RWPE2 (cell line): ENCODE measurements at regions not wholly inside any gene's neighbourhood (a gene's known extent, or its start where the extent isn't known, plus 50 kb on each side); places are given as distances from the start of the nearest gene placed in this dataset.

Experiments used
- ATAC-seq: fragments of 200-7000 bp; cut with Tn5 transposase; 3 replicates; pipeline ENCODE4 v1.9.1; 2021; ENCODE audit warnings: low read depth
- DNase-seq: peaks from one replicate; pipeline ENCODE4 v3.0.0-alpha.2; 2020; ENCODE audit warnings: low spot score
- H3K27ac ChIP-seq: fragments of 450-650 bp; 2 replicates; pipeline ENCODE4 v1.5.1; 2017; ENCODE audit warnings: mild to moderate bottlenecking; ENCODE audit not compliant: poor library complexity, severe bottlenecking
- H3K27me3 ChIP-seq: fragments of 250-450 bp; sonication (Bioruptor Pico); 2 replicates; pipeline ENCODE4 v1.5.1; 2021; ENCODE audit warnings: mild to moderate bottlenecking, moderate library complexity; ENCODE audit not compliant: insufficient read depth, poor library complexity, severe bottlenecking
- H3K36me3 ChIP-seq: fragments of 250-450 bp; sonication (Bioruptor Pico); 2 replicates; pipeline ENCODE4 v1.5.1; 2020; ENCODE audit warnings: low read depth, mild to moderate bottlenecking, moderate library complexity
- H3K4me1 ChIP-seq: fragments of 250-450 bp; sonication (Bioruptor Pico); 2 replicates; pipeline ENCODE4 v1.5.1; 2021; ENCODE audit warnings: mild to moderate bottlenecking, moderate library complexity; ENCODE audit not compliant: insufficient read depth, poor library complexity, severe bottlenecking
- H3K4me3 ChIP-seq: fragments of 250-450 bp; sonication (Bioruptor Pico); 2 replicates; pipeline ENCODE4 v1.5.1; 2021; ENCODE audit warnings: mild to moderate bottlenecking, moderate library complexity; ENCODE audit not compliant: severe bottlenecking
- H3K9me3 ChIP-seq: fragments of 250-450 bp; sonication (Bioruptor Pico); 2 replicates; pipeline ENCODE4 v1.5.1; 2021; ENCODE audit warnings: mild to moderate bottlenecking, moderate library complexity; ENCODE audit not compliant: severe bottlenecking
- CTCF ChIP-seq: fragments of 450-650 bp; IDR thresholded peaks from one replicate; pipeline ENCODE4 v1.5.1; 2017; ENCODE audit warnings: mild to moderate bottlenecking, moderate library complexity; ENCODE audit not compliant: poor library complexity, severe bottlenecking

GRCh38 chr22:25447067-25447685, 117.3 kb upstream of the GRK3 start:
- peaks cover 9% of the 10 kb centered on the region for H3K36me3 ChIP-seq
- DNase-seq, result no peak

GRCh38 chr22:25447686-25448434, 116.6 kb upstream of the GRK3 start:
- no peaks in the 10 kb centered on the region for H3K27me3 ChIP-seq
- no peaks in the 10 kb centered on the region for H3K4me1 ChIP-seq
- peak; percentile 93 for TF ChIP-seq CTCF
- ATAC-seq (peak; percentile 87), DNase-seq (peak; percentile 79)
- H3K27ac ChIP-seq, result peak overlapping the region; percentile 36
- peaks cover 9% of the 10 kb centered on the region for H3K36me3 ChIP-seq
- H3K9me3 ChIP-seq, result no peaks in the 10 kb centered on the region
- peak overlapping the region; percentile 81 for H3K4me3 ChIP-seq

More at GRCh38 chr22:25447067-25447685, 117.3 kb upstream of the GRK3 start:
- Histone ChIP-seq H3K4me3 (no peak overlapping the region), H3K4me1 (no peaks in the 10 kb centered on the region), H3K27ac (no peak overlapping the region), H3K9me3 (no peaks in the 10 kb centered on the region), H3K27me3 (no peaks in the 10 kb centered on the region)
- no peak for TF ChIP-seq CTCF
- ATAC-seq, result no peak

GRCh38 chr22:25448435-25449051, 115.9 kb upstream of the GRK3 start:
- H3K27me3 ChIP-seq, result no peaks in the 10 kb centered on the region
- H3K27ac ChIP-seq, result peak overlapping the region; percentile 36
- H3K9me3 ChIP-seq, result no peaks in the 10 kb centered on the region
- peaks cover 12% of the 10 kb centered on the region for H3K36me3 ChIP-seq
- H3K4me3 ChIP-seq, result peak overlapping the region; percentile 81
- H3K4me1 ChIP-seq, result no peaks in the 10 kb centered on the region
- DNase-seq (no peak), ATAC-seq (peak; percentile 55; the same call in 2 of the 3 replicates)
- TF ChIP-seq CTCF, result no peak

- Histone ChIP-seq H3K27me3 (no peaks in the 10 kb centered on the region), H3K4me1 (no peaks in the 10 kb centered on the region), H3K27ac (no peak overlapping the region), H3K36me3 (peaks cover 24% of the 10 kb centered on the region), H3K4me3 (peak overlapping the region; percentile 81), H3K9me3 (no peaks in the 10 kb centered on the region)
- no peak for TF ChIP-seq CTCF
- no peak for ATAC-seq
- no peak for DNase-seq
These were observed 114.6 kb upstream of the GRK3 start for GRCh38 chr22:25449781-25450317.
